HCT116 (cell line): ENCODE measurements at regions not wholly inside any gene's neighbourhood (a gene's known extent, or its start where the extent isn't known, plus 50 kb on each side); places are given as distances from the start of the nearest gene placed in this dataset.
"Not testable (repeated sequence)": the region's sequence is repeated elsewhere in the genome, so short reads cannot be mapped to it uniquely, and the experiment has no call there.

Experiments
- ATF3 ChIP-seq: IDR thresholded peaks from 2 replicates; pipeline ENCODE4 v1.6.1; 2012
- CEBPB ChIP-seq: IDR thresholded peaks from 2 replicates; pipeline ENCODE4 v1.6.1; 2012; ENCODE audit warnings: low read depth
- CTCF ChIP-seq, 3 experiments: fragments of 200-600 bp in 1 of 3; sonication (generic) in 1 of 3; IDR thresholded peaks in 2 of 3; conservative IDR thresholded peaks in 1 of 3; 2 replicates each; pipeline ENCODE4 v1.5.1; 2012 to 2017; ENCODE audit warnings: low read depth in 2 of 3, low read length in 2 of 3, antibody characterized with exemption in 1 of 3, borderline replicate concordance in 1 of 3, control low read depth in 1 of 3, mild to moderate bottlenecking in 1 of 3, mixed read lengths in 1 of 3, mixed run types in 1 of 3, moderate library complexity in 1 of 3; ENCODE audit not compliant: insufficient read depth in 1 of 3
- EZH2phosphoT487 ChIP-seq: fragments of 200-600 bp; IDR thresholded peaks from 2 replicates; pipeline ENCODE4 v1.6.1; 2018; ENCODE audit warnings: antibody characterized with exemption, borderline replicate concordance
- POLR2A ChIP-seq: IDR thresholded peaks from 2 replicates; pipeline ENCODE4 v1.7.0; 2011; ENCODE audit warnings: borderline replicate concordance; ENCODE audit not compliant: insufficient read depth, insufficient read length; ENCODE audit errors: extremely low read depth
- POLR2AphosphoS5 ChIP-seq: IDR thresholded peaks from 2 replicates; pipeline ENCODE4 v1.6.1; 2011; ENCODE audit warnings: mild to moderate bottlenecking, low read depth, low read length, moderate library complexity
- RAD21 ChIP-seq: IDR thresholded peaks from 2 replicates; pipeline ENCODE4 v1.6.1; 2012; ENCODE audit warnings: low read depth, mild to moderate bottlenecking
- SP1 ChIP-seq: IDR thresholded peaks from 2 replicates; pipeline ENCODE4 v1.6.1; 2012; ENCODE audit warnings: low read depth
- ZBTB33 ChIP-seq: IDR thresholded peaks from 2 replicates; pipeline ENCODE4 v1.6.1; 2011; ENCODE audit warnings: mild to moderate bottlenecking, low read length, moderate library complexity; ENCODE audit not compliant: insufficient replicate concordance; ENCODE audit errors: extremely low read depth
- ZNF274 ChIP-seq: fragments of 200-500 bp; sonication (Bioruptor generic); IDR thresholded peaks from 2 replicates; pipeline ENCODE4 v1.6.1; 2014; ENCODE audit warnings: mild to moderate bottlenecking, low read depth, low read length, inconsistent platforms

GRCh38 chr16:29258946-29259634 lies 147.4 kb downstream of the NPIPB11 start:
- not testable (repeated sequence) for TF ChIP-seq ZBTB33; ZNF274; EZH2phosphoT487; POLR2AphosphoS5; SP1; ATF3; CTCF (IDR thresholded peaks at IDR 0.05 in 2 of 3, conservative IDR thresholded peaks at IDR 0.05 in 1 of 3; ENCODE audit: borderline replicate concordance in 1 of 3, insufficient read depth in 1 of 3, low read depth in 2 of 3, low read length in 2 of 3); RAD21; CEBPB; POLR2A
